ENCODE measurements at regions not wholly inside any gene's neighbourhood (a gene's known extent, or its start where the extent isn't known, plus 50 kb on each side); places are given as distances from the start of the nearest gene placed in this dataset.

GRCh38 chr3:150277444-150277843 is 130.7 kb upstream of the TSC22D2 start:
- BruUV-seq (replicated peaks), result no TSS peak
- Histone ChIP-seq H2AFZ (ENCODE audit: low read depth, low read length, poor library complexity, severe bottlenecking) (no peak overlapping the region), H3K4me1 (ENCODE audit: control insufficient read depth in 1 of 2, insufficient read depth in 2 of 2, low read length in 2 of 2) (no peaks in the 10 kb centered on the region), H3K9me3 (ENCODE audit: control insufficient read depth in 1 of 2, insufficient read depth in 1 of 2, low read depth in 1 of 2, low read length in 2 of 2) (no peaks in the 10 kb centered on the region), H3K4me3 (replicated peaks in 1 of 2; ENCODE audit: low read depth in 1 of 2, low read length in 2 of 2) (no peak overlapping the region), H3K36me3 (ENCODE audit: control insufficient read depth in 1 of 2, insufficient read depth in 2 of 2, low read length in 2 of 2) (no peaks in the 10 kb centered on the region), H3K9me2 (ENCODE audit: insufficient read depth) (no peaks in the 10 kb centered on the region), H3K4me2 (ENCODE audit: low read length) (no peak overlapping the region), H3K9ac (ENCODE audit: low read length) (no peak overlapping the region), H3K27ac (ENCODE audit: low read depth, low read length) (no peak overlapping the region), H3K79me2 (ENCODE audit: insufficient read depth, low read length) (no peaks in the 10 kb centered on the region), H4K20me1 (ENCODE audit: insufficient read depth) (no peaks in the 10 kb centered on the region), H3K27me3 (ENCODE audit: insufficient read depth, low read length) (no peaks in the 10 kb centered on the region)
- ChIA-PET POLR2A (no interaction called here), CTCF (no interaction called here), RAD21 (ENCODE audit: low non-redundant PET in 1 of 2, low total read pairs in 2 of 2, uncharacterized antibody in 2 of 2, unreplicated experiment in 2 of 2) (no interaction called here)
- TF ChIP-seq CBX3 (IDR thresholded peaks at IDR 0.05; ENCODE audit: low read depth) (no peak), SRF (IDR thresholded peaks at IDR 0.05; ENCODE audit: low read depth) (no peak), FOSL1 (IDR thresholded peaks at IDR 0.05; ENCODE audit: low read depth) (no peak), EZH2phosphoT487 (IDR thresholded peaks at IDR 0.05; ENCODE audit: borderline replicate concordance) (no peak), CTCF (IDR thresholded peaks at IDR 0.05 in 2 of 3, conservative IDR thresholded peaks at IDR 0.05 in 1 of 3; ENCODE audit: borderline replicate concordance in 1 of 3, insufficient read depth in 1 of 3, low read depth in 2 of 3, low read length in 2 of 3) (no peak), POLR2A (IDR thresholded peaks at IDR 0.05; ENCODE audit: borderline replicate concordance, extremely low read depth, insufficient read depth, insufficient read length) (no peak), EZH2 (IDR thresholded peaks at IDR 0.05) (no peak), CEBPB (IDR thresholded peaks at IDR 0.05; ENCODE audit: low read depth) (no peak), SP1 (IDR thresholded peaks at IDR 0.05; ENCODE audit: low read depth) (no peak), YY1 (IDR thresholded peaks at IDR 0.05; ENCODE audit: extremely low read depth, insufficient replicate concordance, low read depth, low read length) (no peak), MAX (IDR thresholded peaks at IDR 0.05) (no peak), TCF7L2 (IDR thresholded peaks at IDR 0.05; ENCODE audit: borderline replicate concordance, extremely low read depth, insufficient read depth, insufficient read length) (no peak)
- TF ChIP-seq, protein P1, sequence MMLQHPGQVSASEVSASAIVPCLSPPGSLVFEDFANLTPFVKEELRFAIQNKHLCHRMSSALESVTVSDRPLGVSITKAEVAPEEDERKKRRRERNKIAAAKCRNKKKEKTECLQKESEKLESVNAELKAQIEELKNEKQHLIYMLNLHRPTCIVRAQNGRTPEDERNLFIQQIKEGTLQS (IDR thresholded peaks at IDR 0.05), result no peak
- no peak for ATAC-seq
- intact Hi-C loops (cut with micrococcal nuclease), result no loop called here
- DNase-seq (ENCODE audit: low read depth, low spot score), result no peak

Data from HCT116 (cell line).